ENCODE measurements at regions not wholly inside any gene's neighbourhood (a gene's known extent, or its start where the extent isn't known, plus 50 kb on each side); places are given as distances from the start of the nearest gene placed in this dataset.

- TF ChIP-seq CTCF (IDR thresholded peaks at IDR 0.05) (no peak), SIN3A (IDR thresholded peaks at IDR 0.05; ENCODE audit: borderline replicate concordance, insufficient read depth, low read depth, low read length) (no peak)
Measured at GRCh38 chr1:81420760-81421159, 380.0 kb upstream of the ADGRL2 start.

All from Panc1 (cell line).